ENCODE measurements at regions not wholly inside any gene's neighbourhood (a gene's known extent, or its start where the extent isn't known, plus 50 kb on each side); places are given as distances from the start of the nearest gene placed in this dataset.

DNA sequence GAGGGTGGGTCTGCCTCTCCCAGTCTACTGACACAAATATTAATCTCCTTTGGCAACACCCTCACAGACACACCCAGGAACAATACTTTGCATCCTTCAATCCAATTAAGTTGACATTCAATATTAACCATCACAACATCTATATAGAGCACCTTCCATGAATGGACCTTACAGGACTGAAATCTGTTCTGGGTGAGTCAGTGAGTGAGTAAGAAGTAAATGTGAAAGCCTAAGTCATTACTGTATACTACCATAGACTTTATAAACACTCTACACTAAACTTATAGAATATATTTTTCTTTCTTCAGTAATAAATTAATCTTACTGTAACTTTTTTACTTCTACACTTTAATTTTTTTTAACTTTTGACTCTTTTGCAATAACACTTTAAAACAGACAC, 993.8 kb upstream of the MAP3K7 start:
- DNase-seq, result no peak

DNA sequence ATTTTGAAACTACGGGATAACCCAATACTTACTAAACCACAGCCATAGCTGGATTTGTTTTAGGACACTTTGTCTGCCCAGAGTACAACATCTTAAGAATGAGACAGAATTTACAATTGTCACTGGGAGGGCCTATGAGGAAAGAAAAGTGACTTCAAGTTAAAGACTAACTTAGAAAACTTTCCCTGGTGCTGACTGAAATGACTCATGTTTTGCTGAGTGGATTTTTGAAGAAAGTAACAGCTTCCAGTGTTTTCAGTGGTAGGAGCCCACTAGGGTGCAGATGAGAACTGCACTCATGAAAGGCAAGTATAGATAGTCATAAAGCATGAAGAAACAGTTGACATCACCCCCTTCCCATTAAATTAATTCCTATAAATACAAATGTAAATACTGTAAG, 988.2 kb upstream of the MAP3K7 start:
- DNase-seq, result no peak

DNA sequence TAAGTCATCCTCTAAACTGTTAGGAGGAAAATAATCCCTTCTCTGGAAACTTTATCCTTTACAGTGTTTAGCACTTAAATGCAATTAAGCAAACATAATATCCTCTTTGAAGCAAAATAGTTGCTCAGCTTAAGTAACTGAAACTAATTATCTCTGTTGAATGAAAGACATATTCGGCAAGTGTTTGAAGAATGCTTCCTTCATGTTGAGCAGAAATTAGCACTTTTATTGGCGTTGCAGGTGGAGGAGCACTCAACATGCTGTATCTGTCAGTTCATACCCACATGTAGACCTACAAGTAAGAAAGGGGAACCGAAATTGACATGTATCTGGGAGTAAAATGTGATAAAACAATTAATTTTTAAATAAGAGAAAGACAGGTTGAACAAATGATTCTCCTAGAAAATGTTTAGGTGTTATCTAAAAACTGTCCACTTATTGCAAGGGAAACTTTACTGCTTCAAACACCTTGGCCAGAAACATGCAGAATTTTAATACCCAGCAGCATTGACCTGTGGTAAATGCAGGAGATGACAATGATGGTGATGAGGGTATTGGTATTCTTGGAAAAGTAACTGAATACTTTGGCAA, 987.0 kb upstream of the MAP3K7 start:
- DNase-seq, result no peak

DNA sequence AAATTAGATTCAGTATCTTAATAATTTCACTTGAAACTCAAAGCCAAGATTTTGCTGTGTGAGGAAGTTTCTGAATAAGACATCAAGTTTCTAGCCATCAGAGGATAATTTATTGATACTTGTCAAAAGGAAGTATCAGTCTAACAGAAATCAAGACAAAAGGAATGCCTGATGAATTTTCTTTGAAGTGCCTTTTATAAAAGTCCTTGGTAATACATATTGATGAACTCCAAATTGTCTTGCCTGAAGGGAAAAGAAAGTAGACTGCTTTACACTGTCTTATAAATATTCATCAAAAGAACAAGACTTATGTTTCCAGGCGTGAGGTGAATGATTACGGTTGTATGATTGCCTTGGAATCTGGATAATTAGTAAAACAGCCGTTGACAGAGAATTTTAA, 986.0 kb upstream of the MAP3K7 start:
- no peak for DNase-seq

DNA sequence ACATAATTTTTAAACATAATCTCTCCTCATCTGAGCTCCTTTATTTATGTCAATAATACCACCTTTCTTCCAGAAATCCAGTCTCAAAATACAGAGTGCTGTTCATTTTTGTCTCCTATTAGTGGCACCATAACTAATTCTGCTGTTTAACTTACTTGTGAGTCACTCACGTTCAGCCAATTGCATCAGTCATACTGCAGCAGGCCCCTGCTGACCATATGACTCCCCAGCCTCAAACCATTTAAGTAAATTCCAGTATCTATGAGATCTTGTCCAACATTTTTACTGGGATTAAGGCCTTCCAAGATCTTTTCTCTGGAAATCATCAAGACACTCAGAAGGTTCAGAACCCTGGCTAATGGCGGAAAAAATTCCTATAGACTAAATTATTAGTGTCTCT, 982.2 kb upstream of the MAP3K7 start:
- DNase-seq, result no peak

DNA sequence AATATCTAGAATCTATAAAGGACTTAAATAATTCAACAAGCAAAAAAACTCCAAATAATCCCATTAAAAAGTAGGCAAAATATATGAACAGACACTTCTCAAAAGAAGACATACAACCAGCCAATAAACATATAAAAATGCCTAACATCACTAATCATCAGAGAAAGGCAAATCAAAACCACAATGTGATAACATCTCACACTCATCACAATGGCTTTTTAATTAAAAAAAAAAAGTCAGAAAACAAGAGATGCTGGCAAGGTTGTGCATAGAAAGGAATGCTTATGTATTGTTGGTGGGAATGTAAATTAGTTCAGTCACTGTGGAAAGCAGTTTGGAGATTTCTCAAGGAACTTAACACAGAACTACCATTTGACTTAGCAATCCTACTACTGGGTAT, 979.6 kb upstream of the MAP3K7 start:
- DNase-seq, result no peak

DNA sequence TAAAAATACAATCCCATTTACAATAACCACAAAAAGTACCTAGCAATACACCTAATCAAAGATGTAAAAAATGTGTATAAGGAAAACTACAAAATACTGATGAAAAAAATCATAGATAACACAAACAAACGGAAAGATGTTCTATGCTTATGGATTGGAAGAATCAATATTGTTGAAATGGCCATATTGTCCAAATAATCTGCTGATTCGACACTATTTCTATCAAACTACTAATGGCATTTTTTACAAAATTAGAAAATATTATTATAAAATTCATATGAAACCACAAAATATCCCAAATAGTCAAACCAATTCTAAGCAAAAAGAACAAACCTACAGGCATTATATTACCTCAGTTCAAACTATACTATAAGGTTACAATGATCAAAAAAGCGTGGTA, 978.3 kb upstream of the MAP3K7 start:
- no peak for DNase-seq

DNA sequence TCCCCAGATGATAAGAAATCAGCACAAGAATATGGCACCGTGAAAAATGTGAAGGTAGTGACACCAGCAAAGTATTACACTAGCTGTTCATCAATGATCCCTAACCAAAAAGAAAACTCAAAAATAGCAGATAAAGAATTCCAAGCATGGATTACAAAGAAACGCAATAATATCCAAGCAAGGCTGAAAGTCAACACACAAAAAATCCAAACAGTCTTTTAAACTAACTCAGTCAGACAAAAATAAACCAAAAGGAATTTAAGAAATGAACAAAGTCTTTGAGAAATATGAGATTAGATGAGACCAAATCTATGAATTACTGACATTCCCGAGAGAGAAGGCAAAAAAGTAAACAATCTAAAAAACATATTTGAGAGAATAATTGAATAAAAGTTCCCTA, 976.1 kb upstream of the MAP3K7 start:
- no peak for DNase-seq

DNA sequence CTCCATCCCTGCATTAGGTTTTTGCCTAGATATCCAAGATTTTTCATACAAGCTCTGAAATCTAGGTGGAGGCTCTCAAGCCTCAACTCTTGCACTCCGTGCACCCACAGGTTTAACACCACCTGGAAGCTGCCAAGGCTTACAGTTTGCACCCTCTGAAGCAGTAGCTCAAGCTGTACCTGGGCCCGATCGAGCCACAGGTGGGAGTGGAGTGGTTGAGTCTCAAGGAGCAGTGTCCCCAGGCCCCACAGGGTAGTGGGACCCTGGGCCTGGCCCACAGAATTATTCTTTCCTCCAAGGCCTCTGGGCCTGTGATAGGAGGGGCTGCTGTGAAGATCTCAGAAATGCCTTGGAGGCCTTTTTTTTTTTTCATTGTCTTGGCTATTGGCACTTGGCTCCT, 973.5 kb upstream of the MAP3K7 start:
- DNase-seq, result no peak

DNA sequence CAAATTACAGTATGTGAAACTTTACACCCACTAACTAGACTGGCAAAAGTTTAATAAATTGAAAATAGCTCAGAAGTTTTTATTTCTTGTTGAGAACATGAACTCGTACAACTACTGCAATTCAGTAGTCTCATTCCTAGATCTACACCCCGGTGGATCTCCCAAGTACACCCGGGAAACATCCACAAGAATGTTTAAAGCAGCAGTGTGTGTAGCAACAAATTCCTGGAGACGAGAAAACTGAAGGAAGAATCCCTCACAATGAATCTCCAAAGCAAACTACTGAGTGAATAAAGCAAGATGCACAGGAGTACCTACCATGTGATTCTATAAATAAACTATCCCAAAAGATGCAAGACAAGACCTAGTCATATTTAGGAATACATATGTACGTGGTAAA, 954.0 kb upstream of the MAP3K7 start:
- no peak for DNase-seq

DNA sequence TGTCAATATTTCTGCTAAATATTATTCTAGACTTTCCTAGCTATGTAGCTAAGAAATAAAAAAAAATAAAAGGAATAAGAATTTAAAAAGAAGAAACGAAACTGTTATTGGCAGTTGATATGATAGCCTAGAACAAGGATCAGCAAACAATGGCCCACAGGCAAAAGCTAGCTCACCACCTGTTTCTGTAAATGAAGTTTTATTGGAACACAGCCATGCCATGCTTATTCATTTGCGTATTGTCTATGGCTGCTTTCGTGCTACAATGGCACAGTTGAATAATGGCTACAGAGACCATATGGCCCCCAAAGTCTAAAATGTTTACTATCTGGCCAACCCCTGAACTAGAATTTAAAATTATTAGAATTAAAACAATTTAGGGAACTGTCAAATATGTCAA, 952.6 kb upstream of the MAP3K7 start:
- no peak for DNase-seq

DNA sequence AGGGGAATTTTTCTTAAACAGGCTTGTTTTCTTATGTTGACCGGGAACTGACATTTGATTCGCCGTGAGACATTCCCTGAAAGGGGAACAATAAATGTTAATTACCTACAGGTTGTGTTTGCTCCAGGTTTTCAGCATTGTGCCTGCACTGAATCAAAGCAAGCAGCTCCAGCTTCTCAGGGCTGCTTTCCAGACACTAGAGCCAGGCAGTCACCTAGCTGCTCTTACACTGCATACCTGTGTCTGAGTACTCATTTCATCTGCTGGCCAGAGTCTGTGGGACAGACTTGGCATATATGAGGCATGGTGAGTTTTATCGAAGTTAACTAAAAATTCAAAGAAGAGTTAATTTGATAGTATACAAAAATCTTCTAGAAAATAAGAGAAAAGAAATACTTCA, 951.8 kb upstream of the MAP3K7 start:
- no peak for DNase-seq

DNA sequence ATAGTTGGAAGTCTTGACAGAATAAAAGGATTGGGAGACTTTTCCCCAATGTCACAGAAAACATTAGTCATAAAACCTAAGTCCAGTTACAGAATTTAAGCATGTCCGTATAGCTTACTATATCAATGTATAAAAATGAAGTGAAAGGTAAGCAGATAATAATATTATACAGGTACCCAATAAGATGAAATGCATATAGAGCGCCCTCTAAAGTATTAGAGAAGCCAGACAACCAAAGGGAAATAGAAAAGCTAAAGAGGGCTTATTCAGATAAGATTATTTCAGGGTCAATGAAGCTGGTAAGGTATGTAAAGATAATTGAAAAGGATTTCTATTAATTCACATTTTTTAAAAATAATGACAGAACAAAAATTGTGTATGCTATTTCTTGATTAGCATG, 947.7 kb upstream of the MAP3K7 start:
- no peak for DNase-seq

DNA sequence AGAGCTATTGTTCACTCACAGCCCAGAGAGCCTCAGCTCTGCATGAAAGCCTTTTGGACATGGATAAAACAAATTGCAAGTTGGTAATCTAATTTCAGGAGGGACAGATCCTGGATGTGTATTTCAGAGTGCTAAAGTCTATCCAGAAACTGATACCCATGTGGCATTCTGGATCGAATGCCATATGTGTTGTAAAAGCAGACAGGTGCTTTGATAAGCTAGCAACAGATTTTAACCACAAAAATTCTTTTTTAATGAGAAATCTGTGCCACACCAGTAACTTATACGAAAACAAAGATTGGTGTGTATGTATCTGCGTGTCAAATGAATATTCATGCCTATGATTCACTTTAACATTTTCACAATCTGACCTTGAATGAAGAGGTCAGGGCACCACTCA, 936.6 kb upstream of the MAP3K7 start:
- DNase-seq, result no peak

DNA sequence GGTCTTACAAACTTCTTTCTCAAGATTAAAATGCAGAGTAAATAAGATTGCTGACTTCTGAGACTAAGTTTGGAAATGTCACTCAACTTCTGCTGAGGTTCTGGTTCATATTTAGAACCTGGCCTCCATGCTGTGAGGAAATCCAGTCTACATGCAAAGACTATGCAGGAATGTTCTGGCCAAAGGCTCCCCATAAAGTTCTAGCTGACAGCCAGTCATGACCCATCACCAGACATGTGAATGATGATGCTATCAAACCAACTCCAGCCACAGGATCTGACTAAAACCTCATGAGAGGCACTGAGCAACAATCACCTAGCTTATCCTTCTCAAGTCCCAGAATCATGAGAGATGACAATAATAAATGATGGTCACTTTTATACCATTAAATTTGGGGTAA, 935.1 kb upstream of the MAP3K7 start:
- no peak for DNase-seq

DNA sequence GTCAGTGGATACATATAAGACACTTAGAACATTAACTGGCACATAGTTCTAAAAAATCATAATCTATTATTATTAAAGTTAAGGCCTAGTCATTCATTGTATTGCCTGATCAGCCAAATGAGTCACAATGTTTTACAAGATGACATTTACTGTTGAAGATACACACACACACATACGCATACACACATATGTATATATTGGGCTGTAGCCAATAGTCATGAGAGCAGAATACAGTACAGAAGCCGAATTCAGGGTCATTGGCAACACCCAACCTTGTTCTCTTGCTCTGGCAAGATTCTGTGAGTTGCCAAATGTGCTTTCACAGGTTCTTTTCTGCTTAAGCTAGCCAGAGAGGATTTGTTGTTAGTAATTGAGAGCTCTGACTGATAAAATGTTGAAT, 922.8 kb upstream of the MAP3K7 start:
- no peak for DNase-seq

DNA sequence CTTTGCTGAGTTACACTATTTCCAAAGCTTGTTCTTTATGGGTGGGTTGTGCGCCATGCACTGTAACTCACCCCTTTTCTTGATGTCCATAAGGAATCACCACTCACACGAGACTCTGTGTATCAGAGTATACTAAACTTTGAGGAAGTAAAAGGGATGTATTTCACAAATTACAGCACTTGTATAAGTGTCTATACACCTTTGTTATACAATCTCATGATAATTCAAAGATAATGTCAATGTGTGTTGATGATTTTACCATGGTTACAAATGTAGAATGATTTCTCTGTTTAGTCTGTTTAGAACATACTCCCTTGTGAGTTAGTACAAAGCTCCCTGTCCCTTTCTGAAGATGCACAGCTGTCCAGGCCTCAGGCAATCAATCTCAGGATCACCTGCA, 922.2 kb upstream of the MAP3K7 start:
- no peak for DNase-seq

DNA sequence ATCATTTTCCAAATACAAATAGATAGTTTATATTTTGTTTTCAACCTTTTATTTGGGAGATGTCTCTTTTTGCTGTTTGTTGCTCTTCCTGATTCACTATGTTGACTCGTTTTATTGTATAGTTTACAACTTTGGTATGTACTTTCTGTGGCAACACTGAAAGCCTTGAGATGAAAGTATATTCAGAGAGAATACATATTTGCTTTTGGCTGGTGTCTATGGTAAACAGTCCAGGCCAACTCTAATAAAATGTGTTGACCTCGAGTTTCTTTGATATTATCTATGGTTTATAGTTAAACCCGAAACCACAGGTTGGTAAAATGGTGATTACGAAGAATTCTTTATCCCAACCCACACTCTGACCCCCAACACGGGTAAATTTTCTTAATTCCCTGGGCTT, 919.6 kb upstream of the MAP3K7 start:
- no peak for DNase-seq

DNA sequence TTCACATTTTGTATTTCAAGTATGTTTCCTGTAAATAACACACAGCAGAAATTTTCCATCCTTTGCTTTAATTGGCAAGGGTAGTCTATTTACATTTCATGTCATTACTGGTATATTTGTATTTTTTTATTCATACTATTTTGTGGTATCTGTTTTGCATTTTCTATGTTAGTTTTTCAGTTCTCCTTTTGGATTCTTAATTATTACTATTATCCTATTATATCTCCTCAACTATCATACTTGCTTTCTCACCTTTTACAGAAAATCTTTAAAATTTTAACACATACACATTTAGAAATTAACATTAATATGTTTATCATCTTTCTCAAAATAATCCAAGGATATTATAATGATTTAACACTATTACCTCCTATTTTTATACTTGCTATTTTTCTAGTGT, 918.3 kb upstream of the MAP3K7 start:
- no peak for DNase-seq

DNA sequence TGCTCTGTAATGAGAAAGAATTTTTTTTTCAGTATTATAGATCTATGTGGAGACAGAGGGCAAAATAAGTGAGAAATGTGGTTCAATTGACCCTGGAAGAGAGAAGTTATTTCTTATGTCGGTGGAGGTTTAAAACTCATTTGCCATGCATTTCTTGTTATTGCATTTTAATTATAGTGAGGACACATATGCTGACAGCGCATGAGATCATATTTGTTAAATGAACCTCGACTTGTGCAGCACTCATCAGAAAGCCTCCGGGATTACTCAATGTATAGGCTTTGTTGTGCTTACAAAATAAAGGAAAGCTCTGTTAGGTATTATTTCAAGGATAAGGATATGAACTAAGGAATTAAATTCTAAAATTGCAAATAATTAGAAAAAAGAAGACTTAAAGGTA, 915.1 kb upstream of the MAP3K7 start:
- DNase-seq, result no peak

DNA sequence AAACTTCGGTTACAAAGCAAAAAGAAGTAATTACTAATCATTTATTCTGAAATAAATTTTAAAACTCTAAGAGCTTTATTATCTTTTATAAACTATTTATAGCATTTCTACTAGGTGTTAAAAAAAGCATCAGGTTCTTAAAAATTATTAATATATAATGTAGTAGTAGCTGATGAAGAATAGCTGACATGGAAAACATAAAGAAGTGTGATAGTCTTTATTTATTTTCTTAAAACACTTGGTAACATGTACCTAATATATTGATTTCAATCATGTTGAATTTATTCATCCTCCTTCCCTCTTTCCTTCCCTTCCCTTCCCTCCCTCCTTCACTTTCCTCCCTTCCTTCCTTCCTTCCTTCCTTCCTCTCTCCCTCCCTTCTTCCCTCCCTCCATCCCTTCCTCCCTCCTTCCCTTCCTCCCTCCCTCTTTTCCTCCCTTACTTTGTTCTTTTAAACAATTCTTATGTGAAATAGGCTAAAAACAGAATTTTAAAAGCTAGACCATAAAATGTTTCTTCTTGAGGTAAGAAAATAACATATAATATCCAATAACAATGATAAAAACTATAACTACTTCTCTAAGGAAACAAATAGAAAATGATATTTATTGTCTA, 913.9 kb upstream of the MAP3K7 start:
- no peak for DNase-seq

DNA sequence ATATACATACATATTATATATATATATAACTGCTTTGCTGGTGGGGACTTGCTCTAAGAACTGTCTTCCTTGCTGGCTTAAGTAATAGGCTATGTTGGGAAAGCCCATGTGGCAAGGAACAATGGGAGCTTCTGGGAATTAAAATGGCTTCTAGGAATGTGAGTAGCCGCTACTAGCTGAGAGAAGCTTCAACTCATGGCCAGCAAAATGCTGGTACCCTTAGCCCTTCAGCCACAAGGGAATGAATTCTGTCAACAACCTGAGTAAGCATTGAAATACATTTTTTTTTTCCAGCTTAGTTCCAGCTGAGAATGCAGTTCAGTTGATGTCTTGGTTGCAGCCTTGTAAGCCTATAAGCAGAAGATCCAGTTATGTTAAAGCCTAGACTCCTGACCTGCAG, 911.7 kb upstream of the MAP3K7 start:
- DNase-seq, result no peak

DNA sequence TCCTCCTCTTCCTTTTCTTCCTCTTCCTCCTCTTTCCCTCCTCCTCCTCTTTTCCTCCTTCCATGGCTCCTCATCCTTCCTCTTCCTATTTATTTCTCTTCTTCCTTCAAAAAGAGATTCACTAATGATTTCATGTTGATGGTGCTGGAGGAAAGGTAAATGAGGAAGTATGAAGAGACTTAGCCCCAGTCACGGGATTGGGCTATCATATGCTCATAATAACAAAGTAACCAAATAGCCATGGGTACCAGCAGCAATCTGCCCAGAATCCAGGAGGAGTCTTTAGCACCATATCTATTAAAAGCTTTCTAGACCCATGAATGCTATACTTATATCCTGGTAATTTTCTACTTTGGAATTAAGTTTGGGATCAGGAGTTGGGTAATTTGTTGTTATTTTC, 910.9 kb upstream of the MAP3K7 start:
- no peak for DNase-seq

DNA sequence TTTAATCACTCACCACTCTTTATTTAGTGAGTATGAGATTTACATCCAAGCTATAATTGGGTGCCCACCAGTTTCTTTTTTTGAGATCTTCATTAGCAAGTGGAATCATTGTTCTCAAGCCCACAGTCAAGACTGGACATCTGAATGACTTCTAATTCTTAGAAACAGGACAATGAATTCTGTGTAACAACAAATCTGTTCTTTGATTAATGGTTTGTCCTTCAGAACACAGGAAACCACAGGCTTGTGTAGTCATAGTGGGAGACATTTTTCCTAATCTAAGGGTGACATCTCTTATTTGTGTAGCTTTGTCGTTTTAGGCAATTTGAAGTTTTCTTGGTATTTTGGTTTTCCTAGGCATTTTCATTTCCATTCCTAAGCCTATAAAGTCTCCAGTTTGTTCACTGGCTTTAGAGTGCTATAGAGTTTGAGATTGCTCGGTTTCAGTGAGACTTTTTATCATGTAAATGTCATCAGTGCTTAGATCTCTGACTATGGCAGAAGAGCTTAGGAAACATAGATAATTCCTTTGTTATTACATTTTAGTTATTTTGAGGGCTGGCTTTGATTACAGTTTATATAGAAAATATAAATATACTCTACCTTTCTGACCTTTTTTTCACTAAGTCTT, 903.9 kb upstream of the MAP3K7 start:
- DNase-seq, result no peak
